Fibroblast of skin of right quadriceps (primary cell): ENCODE measurements at regions not wholly inside any gene's neighbourhood (a gene's known extent, or its start where the extent isn't known, plus 50 kb on each side); places are given as distances from the start of the nearest gene placed in this dataset.
"Not testable (repeated sequence)": the region's sequence is repeated elsewhere in the genome, so short reads cannot be mapped to it uniquely, and the experiment has no call there.

Experiments used
- DNase-seq: peaks from one replicate; pipeline ENCODE4 v3.0.0-alpha.2; 2013

DNA sequence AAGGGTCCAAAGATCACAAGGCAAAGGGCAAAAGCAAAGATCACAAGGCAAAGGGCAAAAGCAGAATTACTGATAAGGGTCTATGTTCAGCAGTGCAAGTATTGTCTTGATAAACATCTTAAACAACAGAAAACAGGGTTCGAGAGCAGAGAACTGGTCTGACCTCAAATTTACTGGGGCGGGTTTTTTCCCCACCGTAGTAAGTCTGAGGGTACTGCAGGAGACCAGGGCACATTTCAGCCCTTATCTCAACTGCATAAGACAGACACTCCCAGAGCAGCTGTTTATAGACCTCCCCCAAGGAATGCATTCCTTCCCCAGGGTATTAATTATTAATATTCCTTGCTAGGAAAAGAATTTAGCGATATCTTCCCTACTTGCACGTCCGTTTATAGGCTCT is 61.3 kb downstream of the ZNF860 start:
- DNase-seq: not testable (repeated sequence)

DNA sequence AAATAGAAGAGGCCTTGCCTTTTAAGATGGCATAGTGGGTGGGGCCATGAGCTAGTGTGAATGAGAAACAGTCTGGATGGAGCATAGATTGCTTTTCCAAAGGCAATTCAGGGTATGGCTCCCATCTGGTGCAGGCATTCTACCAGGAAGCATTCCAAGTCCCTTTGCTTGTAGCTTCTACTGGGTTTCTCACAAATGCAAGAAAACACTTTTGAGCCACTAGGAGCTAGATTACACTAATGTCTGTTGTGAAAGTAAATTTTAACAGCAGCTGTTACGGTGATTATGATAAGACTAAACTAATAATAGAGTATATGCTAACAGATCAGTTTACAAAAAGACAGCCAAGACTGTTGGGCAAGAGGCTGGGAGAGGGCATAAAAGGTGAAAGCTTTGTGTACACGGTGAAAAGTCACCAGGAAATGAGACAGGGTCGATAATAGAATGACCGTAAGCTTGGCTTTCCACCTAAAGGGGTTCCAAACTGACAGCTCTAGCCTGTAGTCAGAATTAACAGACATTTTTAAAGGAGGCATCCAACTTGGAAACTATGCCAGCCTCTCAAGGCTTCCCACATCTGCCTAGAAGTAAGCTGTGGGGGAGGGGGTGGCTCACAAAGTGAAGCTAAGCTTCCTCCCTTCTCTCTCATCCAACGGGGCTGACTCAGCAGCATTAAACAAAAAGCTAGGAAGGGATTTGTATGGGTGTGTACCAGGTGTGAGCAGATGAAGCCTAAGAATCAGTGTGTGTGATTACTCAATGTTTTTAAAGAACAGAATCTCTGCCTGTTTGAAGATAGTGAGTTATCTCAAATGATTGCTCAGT is 61.1 kb upstream of the GPD1L start:
- peak; percentile 13 for DNase-seq

DNA sequence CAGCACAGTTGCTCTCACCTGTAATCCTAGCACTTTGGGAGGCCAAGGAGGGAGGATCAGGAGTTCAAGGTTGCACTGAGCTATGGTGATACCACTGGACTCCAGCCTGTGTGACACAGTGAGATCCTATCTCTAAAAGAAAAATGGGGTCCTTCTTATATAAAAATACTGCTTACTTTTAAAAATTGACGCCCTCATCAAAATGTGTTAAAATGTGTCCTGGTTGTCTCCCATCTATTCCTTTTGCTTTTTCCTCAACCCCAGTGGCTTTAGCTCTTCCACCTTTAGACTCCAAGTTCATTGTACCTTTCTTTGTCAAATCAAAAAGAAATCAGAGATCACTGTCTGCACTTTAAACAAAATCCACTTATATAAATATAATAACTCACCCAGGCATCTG is 60.3 kb upstream of the GPD1L start:
- no peak for DNase-seq

DNA sequence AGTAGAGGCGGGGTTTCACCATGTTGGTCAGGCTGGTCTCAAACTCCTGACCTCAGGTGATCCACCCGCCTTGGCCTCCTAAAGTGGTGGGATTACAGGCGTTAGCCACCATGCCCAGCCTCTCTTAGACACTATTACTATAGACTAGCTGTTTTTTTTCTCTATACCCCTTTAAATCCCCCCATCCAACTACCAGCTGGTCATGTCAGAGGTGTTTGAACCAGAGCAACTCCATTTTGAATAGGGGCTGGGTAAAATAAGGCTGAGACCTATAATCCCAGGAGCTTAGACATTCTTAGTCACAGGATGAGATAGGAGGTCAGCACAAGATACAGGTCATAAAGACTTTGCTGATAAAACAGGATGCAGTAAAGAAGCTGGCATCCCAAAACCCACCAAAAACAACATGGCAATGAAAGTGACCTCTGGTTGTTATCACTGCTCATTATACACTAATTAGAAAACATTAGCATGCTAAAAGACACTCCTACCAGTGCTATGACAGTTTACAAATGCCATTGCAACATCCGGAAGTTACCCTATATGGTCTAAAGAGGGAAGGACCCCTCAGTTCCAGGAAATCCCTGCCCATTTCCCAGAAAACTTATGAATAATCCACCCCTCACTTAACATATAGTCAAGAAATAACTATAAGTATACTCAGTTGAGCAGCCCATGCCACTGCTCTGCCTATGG is 57.8 kb upstream of the GPD1L start:
- no peak for DNase-seq

DNA sequence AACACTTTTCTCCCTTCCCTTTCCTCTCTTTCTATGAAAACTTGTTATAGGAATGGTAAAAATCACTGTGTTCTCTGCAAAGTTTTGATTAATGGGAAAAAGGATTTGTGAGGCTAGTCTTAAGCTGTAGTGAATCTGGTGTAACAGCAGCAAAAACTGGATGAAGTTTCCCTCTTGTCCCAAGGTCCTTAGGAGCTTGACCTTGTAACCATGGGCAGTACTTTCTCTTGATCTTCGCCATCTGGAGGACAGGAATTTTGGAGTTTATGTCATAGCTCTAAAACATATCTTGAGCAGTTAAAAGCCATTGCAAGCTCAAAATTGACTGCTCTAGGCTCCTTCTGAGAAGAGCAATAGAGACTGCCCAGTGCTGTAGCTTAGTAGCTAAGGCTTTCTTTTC is 56.5 kb upstream of the GPD1L start:
- no peak for DNase-seq

DNA sequence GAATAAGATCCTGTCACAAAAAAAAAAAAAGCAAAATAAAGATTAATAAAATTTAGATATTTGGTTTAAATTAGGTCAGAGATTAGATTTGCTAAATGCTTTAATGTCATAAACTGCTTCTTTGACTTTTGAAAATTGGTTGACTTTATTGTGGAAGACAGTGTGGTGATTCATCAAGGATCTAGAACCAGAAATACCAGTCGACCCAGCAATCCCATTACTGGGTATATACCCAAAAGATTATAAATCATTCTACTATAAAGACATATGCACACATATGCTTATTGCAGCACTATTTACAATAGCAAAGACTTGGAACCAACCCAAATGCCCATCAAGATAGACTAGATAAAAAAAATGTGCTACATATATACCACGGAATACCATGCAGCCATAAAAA is 54.2 kb upstream of the GPD1L start:
- not testable (repeated sequence) for DNase-seq

DNA sequence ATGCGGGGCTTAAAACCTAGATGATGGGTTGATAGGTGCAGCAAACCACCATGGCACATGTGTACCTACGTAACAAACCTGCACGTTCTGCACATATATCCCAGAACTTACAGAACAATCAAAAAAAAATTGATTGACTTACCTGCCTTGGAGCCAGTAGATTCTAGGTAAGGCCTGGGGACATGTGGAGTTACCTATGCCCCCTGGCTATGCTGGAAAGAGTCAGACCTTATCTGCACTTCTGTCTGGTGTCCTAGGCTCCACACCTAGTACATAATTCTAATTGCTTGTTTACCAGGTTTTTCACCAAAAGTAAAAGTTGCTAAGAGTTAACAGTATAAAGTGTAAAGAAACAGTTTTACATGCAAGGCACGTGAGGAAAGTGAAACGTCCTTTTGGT is 53.6 kb upstream of the GPD1L start:
- not testable (repeated sequence) for DNase-seq

DNA sequence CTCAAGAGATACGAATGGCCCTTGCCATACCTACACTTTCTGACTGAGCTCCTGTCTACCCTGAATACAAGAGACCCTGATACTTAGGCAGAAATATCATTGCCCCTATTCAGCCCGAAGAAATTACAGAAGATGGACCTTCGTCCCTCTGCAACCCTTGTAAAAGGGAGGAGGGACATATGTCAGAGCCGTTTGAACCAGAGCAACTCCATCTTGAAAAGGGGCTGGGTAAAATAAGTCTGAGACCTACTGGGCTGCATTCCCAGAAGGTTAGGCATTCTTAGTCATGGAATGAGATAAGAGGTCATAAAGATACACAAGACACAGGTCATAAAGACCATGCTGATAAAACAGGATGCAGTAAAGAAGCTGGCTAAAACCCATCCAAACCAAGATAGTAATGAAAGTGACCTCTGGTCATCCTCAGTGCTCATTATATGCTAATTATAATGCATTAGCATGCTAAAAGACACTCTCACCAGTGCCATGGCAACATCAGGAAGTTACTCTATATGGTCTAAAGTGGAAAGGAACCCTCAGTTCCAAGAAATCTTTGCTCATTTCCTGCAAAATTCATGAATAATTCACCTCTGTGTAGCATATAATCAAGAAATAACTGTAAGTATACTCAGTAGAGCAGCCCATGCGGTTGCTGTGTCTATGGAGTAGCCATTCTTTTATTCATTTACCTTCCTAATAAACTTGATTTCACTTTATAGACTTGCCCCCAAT is 49.7 kb upstream of the GPD1L start:
- no peak for DNase-seq
